HepG2 (cell line): ENCODE measurements at regions not wholly inside any gene's neighbourhood (a gene's known extent, or its start where the extent isn't known, plus 50 kb on each side); places are given as distances from the start of the nearest gene placed in this dataset.

Experiments
- ATF7 ChIP-seq, 2 experiments: fragments of 450-650 bp in 1 of 2; sonication (generic) in 1 of 2; formaldehyde crosslinking in 1 of 2; IDR thresholded peaks; 2 replicates each; pipeline versions ENCODE4 v1.4.0 to v1.6.1; 2016 to 2020; ENCODE audit warnings: antibody characterized with exemption in 1 of 2, mild to moderate bottlenecking in 1 of 2, missing genetic modification reagents in 1 of 2
- CEBPZ ChIP-seq: IDR thresholded peaks from 2 replicates; pipeline ENCODE4 v1.6.1; 2012; ENCODE audit warnings: low read length, improper control_type of control experiment
- CTCF ChIP-seq: sonication (generic); formaldehyde crosslinking; IDR thresholded peaks from 2 replicates; pipeline ENCODE4 v1.5.0; 2020; ENCODE audit warnings: mild to moderate bottlenecking, missing genetic modification reagents, moderate library complexity
- EP300 ChIP-seq, 3 experiments: sonication (generic) in 1 of 3; formaldehyde crosslinking in 1 of 3; IDR thresholded peaks; 2 replicates each; pipeline versions ENCODE4 v1.5.1 to v1.6.1; 2011 to 2020; ENCODE audit warnings: low read depth in 2 of 3, low read length in 2 of 3, borderline replicate concordance in 1 of 3, improper control_type of control experiment in 1 of 3, mild to moderate bottlenecking in 1 of 3, missing genetic modification reagents in 1 of 3, moderate library complexity in 1 of 3
- HNF4A ChIP-seq: sonication (generic); formaldehyde crosslinking; IDR thresholded peaks from 2 replicates; pipeline ENCODE4 v1.4.0; 2020; ENCODE audit warnings: missing genetic modification reagents
- MTF2 ChIP-seq: sonication (generic); formaldehyde crosslinking; IDR thresholded peaks from 2 replicates; pipeline ENCODE4 v1.5.0; 2020; ENCODE audit warnings: missing genetic modification reagents, borderline replicate concordance
- NR2F6 ChIP-seq, 2 experiments: IDR thresholded peaks; 2 replicates each; pipeline ENCODE4 v1.6.1; 2016; ENCODE audit warnings: antibody characterized with exemption in 1 of 2, mild to moderate bottlenecking in 1 of 2
- POLR2AphosphoS5 ChIP-seq: IDR thresholded peaks from 2 replicates; pipeline ENCODE4 v1.6.1; 2012; ENCODE audit warnings: low read depth, low read length
- RNF219 ChIP-seq: sonication (generic); formaldehyde crosslinking; IDR thresholded peaks from 2 replicates; pipeline ENCODE4 v1.5.0; 2020; ENCODE audit warnings: mild to moderate bottlenecking, missing genetic modification reagents
- ZNF550 ChIP-seq: sonication (generic); formaldehyde crosslinking; IDR thresholded peaks from 2 replicates; pipeline ENCODE4 v1.4.0; 2020; ENCODE audit warnings: mild to moderate bottlenecking, missing genetic modification reagents, borderline replicate concordance
- ZNF704 ChIP-seq: sonication (generic); formaldehyde crosslinking; IDR thresholded peaks from 2 replicates; pipeline ENCODE4 v1.8.1; 2023; ENCODE audit warnings: mild to moderate bottlenecking, inconsistent platforms, moderate library complexity, missing genetic modification reagents, borderline replicate concordance

- TF ChIP-seq HNF4A (no peak), CTCF (CRISPR knock-in tag) (no peak), CEBPZ (no peak), ZNF704 (CRISPR knock-in tag) (no peak), RNF219 (no peak), EP300 (IDR thresholded peaks at IDR 0.05; ENCODE audit: low read depth in 2 of 2, low read length in 2 of 2) (no peak), EP300 (CRISPR knock-in tag; IDR thresholded peaks at IDR 0.05; ENCODE audit: borderline replicate concordance) (no peak), NR2F6 (IDR thresholded peaks at IDR 0.05) (no peak), NR2F6 (CRISPR knock-in tag; IDR thresholded peaks at IDR 0.05) (no peak), ATF7 (IDR thresholded peaks at IDR 0.05) (no peak), ATF7 (CRISPR knock-in tag; IDR thresholded peaks at IDR 0.05) (no peak), POLR2AphosphoS5 (no peak), MTF2 (CRISPR knock-in tag) (no peak), ZNF550 (CRISPR knock-in tag) (no peak)
These were observed 59.2 kb upstream of the ETAA1 start for GRCh38 chr2:67337903-67338302.
